HG03575 (cell line): ENCODE measurements at regions not wholly inside any gene's neighbourhood (a gene's known extent, or its start where the extent isn't known, plus 50 kb on each side); places are given as distances from the start of the nearest gene placed in this dataset.

Experiments
- ATAC-seq: cut with Tn5 transposase; IDR thresholded peaks from one replicate; pipeline ENCODE4 v1.9.1; 2021; ENCODE audit not compliant: unreplicated experiment, insufficient number of reproducible peaks, low FRiP score; ENCODE audit errors: extremely low read depth

GRCh38 chr22:48531761-48532435 is 1295.8 kb downstream of the BRD1 start:
- ATAC-seq, result no peak

- no peak for ATAC-seq
Measured at GRCh38 chr22:48531108-48531507, 1296.6 kb downstream of the BRD1 start.

- ATAC-seq, result no peak
Measured at GRCh38 chr22:48530666-48531065, 1297.0 kb downstream of the BRD1 start.

DNA sequence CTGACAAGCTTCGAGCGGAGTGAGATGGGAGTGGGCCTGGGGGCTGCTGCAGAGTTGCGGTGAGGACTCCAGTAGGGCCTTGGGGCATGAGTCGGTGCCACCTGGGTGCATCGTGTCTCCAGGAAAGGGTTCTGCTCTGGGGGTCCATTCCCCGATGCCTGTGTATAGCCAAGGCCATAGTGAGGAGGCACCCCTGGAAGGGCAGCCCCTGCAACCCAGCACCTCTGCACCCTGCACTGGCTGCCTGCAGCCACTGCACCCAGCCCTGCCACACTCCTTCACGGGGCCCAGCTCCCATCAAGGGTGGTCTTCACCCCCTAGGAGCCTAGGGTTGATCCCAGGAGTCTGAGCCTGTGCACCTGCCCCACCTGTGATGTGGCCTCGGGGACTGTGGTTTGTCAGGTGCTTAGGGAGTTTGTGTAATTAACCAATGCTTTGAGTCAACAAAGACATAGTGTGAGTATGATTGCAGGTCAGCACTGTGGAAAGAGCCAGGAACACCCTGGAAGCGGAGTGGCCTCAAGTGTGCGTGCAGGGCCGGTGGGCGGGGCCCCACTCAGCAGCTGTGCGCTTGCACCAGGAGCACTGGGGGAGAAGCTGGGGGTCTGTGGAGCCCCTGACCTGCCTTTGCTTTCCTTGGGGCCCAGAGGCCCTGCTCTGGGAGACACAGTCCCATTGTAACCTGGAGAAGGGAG is 1299.3 kb downstream of the BRD1 start:
- no peak for ATAC-seq

DNA sequence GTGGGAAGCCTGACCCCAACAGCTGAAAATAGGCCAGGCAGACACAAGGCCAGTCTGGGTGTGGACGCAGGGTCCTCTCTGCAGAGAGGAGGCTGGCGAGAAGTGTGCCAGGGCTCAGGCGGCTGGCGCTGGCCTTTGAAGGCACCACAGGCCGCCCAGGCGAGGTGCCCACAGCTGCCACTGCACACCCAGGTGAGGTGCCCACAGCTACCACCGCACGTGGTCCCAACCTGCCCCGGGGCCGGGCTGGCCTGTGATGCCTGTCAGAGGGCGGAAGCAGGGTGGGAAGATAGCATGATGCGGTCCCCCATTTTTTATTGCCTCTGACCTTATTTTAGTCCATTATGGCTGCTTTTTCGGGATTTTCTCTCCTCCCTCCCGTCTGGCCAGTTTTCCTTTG is 1303.9 kb downstream of the BRD1 start:
- no peak for ATAC-seq

DNA sequence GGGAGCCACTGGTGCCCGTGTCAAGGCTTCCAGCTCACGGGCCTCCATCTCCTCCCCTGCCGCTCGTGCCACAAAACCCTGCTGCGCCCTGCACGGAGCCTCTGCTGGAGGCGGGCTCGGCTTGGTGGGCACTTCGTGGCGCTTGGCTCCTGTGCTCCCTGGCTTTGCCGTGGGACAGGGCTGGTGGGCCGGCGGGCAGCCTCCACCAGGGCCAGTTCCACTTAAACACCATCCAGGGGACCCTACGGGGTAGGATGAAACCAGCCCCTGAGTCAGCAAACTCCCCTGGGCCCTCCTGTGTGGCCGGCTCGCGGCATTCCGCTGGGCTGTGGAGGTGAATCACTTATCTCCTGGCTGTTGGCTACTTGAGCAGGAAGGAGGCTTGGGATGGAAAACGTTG is 1304.6 kb downstream of the BRD1 start:
- no peak for ATAC-seq

DNA sequence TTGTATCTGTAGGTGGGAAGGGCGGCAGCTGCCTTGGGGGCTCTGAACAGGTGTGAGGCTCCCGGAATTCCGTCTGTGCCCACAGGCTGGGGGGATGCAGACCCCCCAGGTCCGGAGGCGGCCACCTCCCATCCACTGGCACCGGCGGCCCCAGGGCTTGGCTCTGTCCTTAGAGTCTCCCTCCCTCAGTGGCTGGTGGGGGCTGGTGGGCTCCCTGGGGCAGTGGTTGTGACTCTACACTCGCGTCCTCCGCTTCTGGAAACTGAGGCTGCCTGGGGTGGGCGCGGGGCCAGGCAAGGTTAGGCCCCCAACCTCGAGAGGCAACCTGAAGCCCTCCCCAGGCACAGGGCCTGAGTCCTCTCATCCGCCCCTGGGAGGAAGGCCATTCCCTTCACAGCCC is 1305.4 kb downstream of the BRD1 start:
- no peak for ATAC-seq

GRCh38 chr22:48520884-48521588 is 1306.6 kb downstream of the BRD1 start:
- ATAC-seq, result no peak

GRCh38 chr22:48520207-48520606 is 1307.5 kb downstream of the BRD1 start:
- ATAC-seq, result no peak

DNA sequence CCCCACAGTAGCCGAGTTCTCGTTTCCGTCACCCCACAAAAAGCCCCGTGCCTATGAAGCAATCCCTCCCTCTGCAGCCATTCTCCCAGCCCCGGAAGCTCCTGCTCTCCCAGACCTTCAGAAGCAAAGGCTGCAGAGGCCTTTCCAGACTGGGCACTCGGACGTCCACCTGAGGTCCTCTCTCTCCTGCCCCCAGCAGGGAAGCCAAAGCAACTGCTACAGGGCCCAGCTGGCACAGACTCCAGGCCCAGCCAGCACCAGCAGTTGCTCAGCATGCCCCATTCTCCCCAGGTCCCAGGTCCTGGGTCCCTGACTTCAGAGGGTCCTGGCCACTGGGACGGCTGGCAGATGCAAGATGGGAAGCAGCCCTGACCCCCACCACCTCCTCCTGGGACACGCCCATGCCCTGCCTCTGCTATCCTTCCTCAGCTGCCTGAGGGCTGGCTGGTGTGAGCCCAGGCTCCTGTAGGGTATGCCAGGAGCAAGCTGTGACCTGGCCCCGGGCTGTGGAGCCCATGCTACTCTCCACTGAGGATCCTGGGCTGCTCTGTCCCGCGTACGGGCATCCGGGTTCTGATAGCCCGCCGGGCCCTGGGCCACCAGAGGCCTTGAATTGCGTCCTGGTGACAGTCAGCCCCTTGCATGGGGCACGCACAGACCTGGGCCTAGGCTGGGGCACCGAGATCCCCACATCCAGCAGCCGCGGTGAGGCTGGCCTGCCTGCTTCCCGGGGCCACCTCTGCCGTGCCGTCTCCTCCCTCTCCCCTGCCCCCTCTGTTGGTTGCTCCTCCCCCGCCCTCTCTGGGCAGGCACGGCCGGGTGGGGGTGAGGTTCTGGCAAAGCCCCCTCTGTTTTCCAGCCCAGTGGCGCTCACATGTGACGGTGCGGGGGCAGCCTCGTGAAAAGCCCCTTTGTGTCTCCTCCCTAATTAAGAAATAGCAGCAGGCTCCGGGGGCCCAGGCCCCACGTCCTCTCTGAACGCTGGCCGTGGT is 1310.3 kb downstream of the BRD1 start:
- no peak for ATAC-seq

GRCh38 chr22:48516571-48516970 is 1311.1 kb downstream of the BRD1 start:
- ATAC-seq, result no peak

DNA sequence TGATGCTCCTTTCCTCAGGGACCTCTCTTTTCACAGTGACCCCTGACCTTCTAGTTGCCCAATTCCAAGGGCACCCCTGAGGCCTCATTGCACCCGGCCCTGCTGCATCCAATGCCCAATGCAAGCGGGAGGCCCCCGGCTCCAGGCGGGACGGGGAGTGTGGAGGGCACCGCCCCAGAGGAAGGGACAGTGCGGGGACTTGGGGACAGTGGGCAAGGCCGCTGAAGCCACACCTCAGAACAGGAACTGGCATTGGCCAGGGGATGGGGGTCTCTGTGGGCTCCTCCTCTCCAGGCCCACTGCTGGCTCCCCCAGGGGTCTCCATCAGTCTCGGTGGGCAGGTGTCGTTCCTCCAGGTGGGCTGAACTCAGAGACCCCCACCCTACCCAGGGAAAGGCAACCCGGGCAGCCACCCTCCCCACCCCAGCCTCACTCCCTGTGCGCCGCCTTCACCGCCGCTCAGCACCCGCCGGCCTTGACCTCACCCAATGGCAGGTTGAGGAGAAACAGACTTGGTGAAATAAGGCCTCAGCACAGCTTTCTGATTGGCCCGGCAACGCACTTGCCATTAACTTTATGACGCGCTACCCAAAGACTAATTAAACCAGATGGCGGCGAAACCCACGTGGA is 1312.0 kb downstream of the BRD1 start:
- no peak for ATAC-seq

DNA sequence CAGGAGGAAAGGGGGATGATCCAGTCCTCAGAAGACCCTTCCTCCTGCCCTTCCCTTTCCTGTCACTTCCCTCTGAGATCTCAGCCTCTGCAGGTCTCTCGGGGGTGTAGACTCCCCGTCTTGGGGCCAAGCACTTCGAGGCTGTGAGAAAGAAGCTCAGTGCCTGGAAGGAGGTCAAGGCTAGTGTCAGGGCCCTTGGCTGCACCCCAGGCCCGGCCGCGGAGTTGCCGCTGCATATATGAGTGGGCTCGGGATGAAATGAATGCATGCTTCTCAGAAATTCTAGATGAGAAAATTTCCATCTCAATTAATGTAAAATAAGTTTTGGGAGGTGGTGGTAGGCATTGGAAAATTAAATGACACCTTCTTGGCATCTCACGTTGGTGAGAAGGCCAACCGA is 1313.7 kb downstream of the BRD1 start:
- ATAC-seq, result no peak

DNA sequence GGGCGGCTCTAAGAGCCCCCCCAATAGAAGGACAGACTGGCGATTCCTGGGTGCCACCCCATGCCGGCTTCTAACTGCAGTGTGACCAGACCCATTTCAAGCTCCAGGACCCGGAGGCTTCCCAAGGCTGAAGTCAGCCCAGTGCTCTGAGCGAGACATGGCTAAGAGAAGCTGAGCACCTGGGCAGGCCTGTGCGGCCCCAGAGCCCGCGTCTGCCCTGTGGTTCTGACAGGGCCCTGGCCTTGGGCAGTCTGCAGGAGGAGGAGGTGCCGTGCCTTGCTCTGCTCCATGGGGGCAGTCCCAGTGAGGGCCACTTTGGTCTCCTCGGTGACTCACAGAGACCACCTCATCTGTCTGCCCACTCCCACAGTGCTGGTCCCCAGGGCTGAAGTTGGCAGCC is 1314.2 kb downstream of the BRD1 start:
- no peak for ATAC-seq

DNA sequence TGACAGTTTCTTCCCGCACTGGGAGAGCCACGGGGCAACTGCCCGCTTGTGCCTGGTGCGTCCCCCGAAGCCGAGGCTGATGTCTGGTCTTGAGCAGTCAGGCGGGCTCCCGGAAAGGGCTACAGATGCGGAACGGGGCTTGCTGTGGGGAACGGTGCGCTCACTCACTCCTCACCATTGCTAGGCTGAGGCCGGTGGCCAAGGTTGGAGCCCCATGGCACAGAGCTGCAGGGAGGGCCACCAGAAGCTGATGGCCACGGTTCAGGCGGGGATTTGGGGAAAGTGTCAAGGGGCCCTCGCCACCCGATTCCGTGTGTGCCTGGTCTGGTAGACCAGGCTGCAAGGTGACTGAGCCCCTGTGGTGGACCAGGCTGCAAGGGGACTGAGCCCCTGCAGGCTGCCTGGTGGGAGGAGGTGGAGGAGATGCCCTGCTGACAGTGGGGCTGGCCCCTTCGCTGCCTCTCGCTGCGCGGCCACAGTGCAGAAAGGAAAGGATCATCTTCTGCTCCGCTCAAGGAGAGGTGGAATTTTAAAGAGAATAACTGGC is 1315.8 kb downstream of the BRD1 start:
- no peak for ATAC-seq

DNA sequence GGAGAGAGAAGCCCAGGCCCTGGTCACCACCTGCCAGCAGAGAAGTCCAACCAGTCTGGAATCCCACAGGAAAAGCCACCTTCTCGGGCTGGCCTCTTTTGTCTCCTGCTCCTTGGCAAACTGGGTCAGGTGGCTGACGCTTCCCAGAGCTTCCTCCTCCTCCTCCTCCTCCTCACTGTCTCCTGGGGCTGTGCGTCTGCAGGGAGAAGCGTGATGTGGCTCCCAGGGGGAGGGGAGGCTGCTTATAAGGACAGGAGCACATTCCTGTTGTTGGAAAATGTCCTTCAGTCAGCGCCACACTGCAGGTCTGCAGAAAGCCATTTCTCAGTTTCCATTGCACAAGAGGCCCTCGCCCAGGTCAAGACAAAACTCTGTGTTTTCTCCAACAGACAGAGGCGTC is 1316.5 kb downstream of the BRD1 start:
- no peak for ATAC-seq

DNA sequence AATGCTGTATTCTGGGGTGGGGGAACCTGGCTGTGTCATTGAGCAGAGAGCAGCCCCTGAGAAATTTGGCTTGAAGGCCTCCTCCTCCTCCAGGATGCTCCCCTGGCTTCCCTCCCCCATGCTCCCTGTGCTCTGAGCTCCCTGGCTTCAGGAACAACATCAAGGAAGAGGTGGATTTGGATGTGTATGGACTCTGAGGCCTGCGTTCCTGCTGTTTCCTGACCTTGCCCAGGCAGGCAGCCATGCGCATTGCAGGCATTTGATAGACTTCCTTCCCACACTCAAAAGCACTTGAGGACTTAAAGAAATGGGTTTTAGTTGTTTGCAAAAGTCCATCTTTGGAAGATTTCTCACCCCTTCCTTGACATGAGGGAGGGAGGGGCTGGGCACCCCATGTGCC is 1317.1 kb downstream of the BRD1 start:
- no peak for ATAC-seq

GRCh38 chr22:48507595-48508350 is 1319.9 kb downstream of the BRD1 start:
- no peak for ATAC-seq
